ENCODE measurements at regions not wholly inside any gene's neighbourhood (a gene's known extent, or its start where the extent isn't known, plus 50 kb on each side); places are given as distances from the start of the nearest gene placed in this dataset.

GRCh38 chr18:76113101-76113500 is 381.9 kb downstream of the ZNF516 start:
- no peak for DNase-seq

GRCh38 chr18:76102626-76103025 is 392.4 kb downstream of the ZNF516 start:
- DNase-seq, result no peak

- no peak for DNase-seq
These were observed 392.9 kb downstream of the ZNF516 start for GRCh38 chr18:76102156-76102555.

GRCh38 chr18:76099931-76100457 is 395.0 kb downstream of the ZNF516 start:
- no peak for DNase-seq

- DNase-seq, result no peak
These were observed 396.2 kb downstream of the ZNF516 start for GRCh38 chr18:76098674-76099411.

GRCh38 chr18:76081536-76081935 is 413.5 kb downstream of the ZNF516 start:
- DNase-seq, result no peak

DNA sequence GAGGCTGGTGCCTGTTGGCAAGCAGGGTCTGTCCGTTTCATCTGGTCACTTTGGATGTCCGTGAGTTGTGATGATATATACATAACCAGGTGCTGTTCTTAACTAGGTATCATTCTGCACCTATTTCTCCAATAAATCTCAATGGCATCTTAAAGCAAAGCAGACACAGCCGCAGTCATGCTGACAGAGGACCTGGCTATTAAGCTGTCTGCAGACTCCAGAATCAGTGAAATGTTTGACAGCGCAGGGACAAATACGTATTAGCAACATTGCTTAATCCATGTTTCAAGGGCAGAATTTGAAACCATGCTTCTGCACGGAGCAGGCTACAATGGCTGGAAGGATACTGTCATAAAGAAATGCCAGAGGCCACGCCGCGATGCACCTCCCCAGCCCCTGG is 414.6 kb downstream of the ZNF516 start:
- DNase-seq, result no peak

- DNase-seq, result no peak
These were observed 419.3 kb downstream of the ZNF516 start for GRCh38 chr18:76075777-76076176.

DNA sequence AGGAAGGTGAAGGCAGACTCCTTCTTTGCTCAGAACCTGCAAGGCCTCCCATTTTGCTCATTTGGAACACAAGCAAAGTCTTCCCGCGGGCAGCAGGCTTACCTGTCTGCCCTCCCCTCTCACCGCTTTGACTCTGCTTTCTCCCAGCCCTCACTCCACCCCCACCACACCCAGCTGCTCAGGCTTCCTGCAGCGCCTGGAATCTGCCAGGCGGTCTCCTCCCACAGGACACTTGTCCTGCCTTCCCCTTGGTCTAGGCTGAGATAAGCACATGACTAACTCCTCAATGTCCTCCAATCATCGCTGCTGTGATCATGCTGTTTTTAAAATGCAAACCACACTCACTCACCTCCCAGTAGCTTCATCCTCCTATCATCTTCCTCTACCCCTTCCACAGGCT is 430.0 kb downstream of the ZNF516 start:
- no peak for DNase-seq

- no peak for DNase-seq
These were observed 436.9 kb downstream of the ZNF516 start for GRCh38 chr18:76058146-76058545.

DNA sequence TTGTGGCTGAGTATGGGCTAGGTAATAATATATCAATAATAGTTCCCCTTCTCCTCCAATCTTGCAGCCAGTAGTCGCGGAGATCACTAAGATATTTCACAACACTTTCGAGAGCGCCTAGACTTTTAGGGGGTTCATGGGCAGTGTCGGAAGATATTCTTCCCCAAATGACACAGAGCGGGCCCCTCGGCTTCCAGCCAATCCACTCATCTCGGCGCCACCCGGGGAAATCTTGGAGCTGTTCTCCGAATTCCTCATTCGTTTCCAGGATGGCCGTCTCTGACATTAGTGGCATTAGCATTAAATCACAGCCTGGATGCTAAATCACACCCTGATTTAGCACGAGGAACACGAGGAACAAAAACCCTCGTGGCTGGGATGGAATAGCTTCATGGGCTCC is 437.7 kb downstream of the ZNF516 start:
- DNase-seq, result no peak

DNA sequence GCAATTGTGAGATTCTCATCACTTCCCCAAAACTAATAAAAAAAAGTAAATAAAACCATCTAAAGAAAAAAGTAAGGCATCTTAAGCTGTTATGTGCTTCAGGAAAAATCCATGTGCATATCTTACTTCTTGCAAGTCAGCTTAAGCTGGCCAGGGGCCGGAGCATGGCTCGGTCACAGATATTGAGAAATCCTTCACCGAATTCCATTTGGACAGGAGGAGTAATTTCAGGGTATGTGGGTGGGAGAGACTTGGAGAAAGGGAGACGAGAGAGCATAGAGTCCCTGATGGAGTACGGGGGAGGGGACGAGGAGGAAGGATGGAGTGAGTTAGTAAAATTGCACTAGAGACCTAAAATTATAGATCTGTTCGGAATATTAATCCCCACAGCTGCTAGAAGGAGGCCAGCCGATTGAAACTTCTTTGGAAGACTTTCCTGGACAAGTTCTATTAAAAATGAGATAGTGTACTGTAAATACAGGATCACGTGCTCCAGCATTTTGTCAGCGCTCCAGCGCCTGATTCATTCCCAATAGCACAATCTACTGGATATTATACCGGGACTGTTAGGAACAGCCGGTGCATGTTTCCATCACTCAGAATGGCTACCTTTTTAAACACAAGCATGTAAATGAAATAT is 438.5 kb downstream of the ZNF516 start:
- DNase-seq, result no peak

- DNase-seq, result no peak
These were observed 439.5 kb downstream of the ZNF516 start for GRCh38 chr18:76055578-76055977.

- no peak for DNase-seq
These were observed 440.0 kb downstream of the ZNF516 start for GRCh38 chr18:76055025-76055424.

DNA sequence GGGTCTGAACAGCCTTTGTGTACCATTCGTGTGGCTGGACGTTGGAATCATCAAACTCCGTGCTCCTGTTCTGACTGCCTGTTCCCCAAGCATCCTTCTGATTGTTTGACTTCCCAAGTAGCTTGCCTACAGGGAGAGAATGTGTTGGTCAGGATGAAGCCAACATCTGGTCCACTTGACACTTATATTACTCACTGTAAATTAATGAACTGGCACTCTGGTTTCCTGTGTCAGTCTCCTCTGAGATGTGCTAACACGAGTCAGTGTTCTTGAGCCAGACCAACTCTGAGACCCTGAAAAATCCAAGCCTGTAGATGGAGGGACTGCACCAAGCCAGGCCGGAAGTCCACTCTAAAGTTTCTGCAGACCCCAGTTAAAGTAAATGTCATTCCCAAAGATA is 440.9 kb downstream of the ZNF516 start:
- no peak for DNase-seq

GRCh38 chr18:76053551-76053950 is 441.5 kb downstream of the ZNF516 start:
- DNase-seq, result no peak

DNA sequence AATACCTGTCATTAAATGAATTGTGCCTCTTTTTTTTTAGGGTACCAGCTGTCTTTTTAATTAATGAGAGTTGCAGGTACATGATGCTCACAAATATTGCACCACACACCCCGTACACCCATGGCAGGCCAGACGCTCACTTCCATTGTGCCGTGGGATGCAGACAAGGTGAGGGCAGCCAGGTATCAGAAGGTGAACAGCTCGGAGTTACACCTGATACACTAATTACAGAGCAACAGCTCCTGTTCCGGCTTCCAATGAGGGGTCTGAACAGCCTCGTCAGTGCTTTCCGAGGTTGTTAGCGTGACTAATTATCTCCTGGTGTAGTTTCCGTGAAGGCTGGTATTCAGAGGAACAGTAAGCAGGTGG is 442.8 kb downstream of the ZNF516 start:
- DNase-seq, result no peak

DNA sequence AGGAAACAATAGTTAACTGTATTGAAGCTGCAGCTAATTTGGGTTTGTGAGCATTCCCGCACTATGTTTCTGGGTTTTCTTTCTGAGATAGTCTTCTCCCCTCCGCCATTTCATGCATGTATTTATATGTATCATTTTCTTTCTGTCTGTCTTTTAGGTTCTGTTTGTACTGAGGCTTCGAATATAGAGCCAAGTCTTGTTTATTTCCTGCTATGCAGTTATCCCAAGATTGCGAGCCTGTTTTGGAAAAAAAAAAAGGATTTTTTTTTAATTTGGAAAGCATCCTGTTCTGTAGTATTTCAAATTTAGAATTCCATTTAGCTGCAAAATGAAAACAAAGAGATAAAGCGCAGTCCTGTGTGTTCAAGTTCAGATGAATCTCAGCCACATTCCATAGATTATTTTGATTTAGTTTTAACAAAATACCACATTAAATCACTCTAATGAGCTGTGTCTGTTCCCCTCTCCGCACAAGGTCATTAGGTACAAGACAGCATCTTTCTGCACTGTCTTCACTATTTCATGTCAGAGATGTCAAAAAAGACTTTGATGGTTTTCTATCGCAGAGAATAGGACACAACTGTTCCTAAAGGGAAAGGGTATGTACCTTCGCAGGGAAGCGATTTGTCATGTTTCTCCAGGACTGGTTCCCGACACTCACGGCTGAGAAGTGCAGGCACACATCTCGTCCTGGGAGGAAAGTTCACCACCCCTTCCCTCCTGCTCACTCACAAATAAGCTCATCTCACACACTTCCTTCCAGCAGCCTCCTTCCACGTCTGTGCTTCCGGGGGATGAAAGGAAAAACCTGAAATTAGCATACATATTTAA is 443.4 kb downstream of the ZNF516 start:
- no peak for DNase-seq

GRCh38 chr18:76046221-76046620 is 448.8 kb downstream of the ZNF516 start:
- no peak for DNase-seq

- DNase-seq, result no peak
These were observed 452.5 kb downstream of the ZNF516 start for GRCh38 chr18:76042511-76042910.

DNA sequence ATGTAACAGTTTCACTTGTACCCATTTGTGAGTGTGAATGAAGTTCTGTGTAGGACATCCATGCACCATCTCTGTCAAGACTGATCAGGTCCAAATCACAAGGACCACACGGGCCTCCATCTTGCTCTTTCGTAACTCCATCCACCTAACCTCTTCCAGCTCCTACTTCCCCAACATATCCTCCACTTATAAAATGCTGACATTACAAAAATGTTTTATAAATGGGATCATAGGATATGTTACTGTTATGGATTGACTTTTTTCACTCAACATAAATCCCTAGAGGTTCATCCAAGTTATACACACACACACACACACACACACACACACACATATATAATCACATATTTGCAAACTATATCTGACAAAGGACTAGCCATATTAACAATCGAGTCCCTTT is 476.8 kb downstream of the ZNF516 start:
- DNase-seq, result no peak

- no peak for DNase-seq
These were observed 482.0 kb downstream of the ZNF516 start for GRCh38 chr18:76013057-76013456.

DNA sequence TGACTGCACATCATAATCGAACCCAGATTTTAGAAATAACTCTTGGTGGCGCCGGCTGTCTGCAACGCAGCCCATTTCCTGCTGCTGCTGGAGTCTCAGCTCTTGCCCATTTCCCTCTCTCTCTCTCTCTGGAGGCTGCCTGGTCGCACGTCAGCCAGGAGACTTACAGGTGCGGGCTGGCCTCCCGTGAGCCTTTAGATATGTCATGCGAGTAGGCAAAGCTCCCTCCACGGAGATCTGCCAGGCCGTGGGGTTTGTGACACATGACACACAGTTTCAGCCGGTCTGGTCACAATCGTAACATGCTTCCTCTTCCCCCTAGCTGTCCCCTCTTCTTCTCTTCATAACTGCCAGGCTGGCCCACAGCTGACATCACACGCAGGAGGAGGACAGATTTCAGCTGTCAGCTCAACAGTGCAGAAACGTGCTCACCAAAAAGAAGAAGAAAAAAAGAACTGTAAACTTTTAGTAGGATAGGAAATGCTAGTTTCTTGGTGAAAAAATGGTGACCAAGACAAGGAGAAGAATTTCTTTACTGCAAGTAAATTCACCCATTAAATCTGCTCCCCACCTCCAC is 489.3 kb downstream of the ZNF516 start:
- no peak for DNase-seq

Data from cerebellar nuclear complex (tissue), 1 donor.